ENCODE measurements at regions not wholly inside any gene's neighbourhood (a gene's known extent, or its start where the extent isn't known, plus 50 kb on each side); places are given as distances from the start of the nearest gene placed in this dataset.

DNA sequence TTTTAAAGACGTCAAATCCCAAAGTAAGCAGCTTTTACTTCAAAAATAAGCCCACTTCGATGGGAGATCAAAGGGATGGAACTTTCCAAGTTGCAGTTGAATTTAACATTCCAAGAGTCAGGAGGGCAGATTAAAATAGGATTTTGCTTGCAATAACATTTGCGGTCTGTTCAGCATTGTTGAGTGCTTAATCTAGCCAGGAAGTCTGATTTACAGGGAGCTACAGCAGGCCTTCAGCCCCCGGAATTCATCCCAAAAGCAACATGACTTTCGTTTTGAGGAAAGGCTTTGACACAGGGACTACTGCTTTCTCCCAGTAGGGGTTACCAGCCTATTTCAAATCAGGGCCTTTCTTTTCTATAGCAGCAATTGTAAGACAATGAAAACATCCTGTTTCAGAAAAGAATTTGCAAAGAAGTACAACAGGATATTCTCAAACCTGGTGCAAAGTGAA lies 279.6 kb upstream of the PITRM1 start:
- TF ChIP-seq, protein P1, sequence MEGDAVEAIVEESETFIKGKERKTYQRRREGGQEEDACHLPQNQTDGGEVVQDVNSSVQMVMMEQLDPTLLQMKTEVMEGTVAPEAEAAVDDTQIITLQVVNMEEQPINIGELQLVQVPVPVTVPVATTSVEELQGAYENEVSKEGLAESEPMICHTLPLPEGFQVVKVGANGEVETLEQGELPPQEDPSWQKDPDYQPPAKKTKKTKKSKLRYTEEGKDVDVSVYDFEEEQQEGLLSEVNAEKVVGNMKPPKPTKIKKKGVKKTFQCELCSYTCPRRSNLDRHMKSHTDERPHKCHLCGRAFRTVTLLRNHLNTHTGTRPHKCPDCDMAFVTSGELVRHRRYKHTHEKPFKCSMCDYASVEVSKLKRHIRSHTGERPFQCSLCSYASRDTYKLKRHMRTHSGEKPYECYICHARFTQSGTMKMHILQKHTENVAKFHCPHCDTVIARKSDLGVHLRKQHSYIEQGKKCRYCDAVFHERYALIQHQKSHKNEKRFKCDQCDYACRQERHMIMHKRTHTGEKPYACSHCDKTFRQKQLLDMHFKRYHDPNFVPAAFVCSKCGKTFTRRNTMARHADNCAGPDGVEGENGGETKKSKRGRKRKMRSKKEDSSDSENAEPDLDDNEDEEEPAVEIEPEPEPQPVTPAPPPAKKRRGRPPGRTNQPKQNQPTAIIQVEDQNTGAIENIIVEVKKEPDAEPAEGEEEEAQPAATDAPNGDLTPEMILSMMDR (IDR thresholded peaks at IDR 0.05; ENCODE audit: low read length): no peak
- TF ChIP-seq EZH2 (IDR thresholded peaks at IDR 0.05; ENCODE audit: borderline replicate concordance, low read length): no peak
